ENCODE measurements at regions not wholly inside any gene's neighbourhood (a gene's known extent, or its start where the extent isn't known, plus 50 kb on each side); places are given as distances from the start of the nearest gene placed in this dataset.

GRCh38 chr5:85671223-85671970 lies 946.3 kb upstream of the COX7C start:
- Histone ChIP-seq H3K4me1 (ENCODE audit: control insufficient read depth in 4 of 4, insufficient read depth in 4 of 4, low read length in 3 of 4) (peaks cover 0 to 4% (median 1%) of the 10 kb centered on the region in 4 donors), H3K27me3 (ENCODE audit: control insufficient read depth in 4 of 4, insufficient read depth in 4 of 4, low read length in 3 of 4) (no peaks in the 10 kb centered on the region), H3K9me3 (ENCODE audit: control insufficient read depth in 4 of 4, low read length in 3 of 4) (no peaks in the 10 kb centered on the region), H3K27ac (ENCODE audit: low read depth in 1 of 2, low read length in 2 of 2) (no peak overlapping the region), H3K9ac (ENCODE audit: low read depth in 1 of 2, low read length in 2 of 2) (no peak overlapping the region), H3K36me3 (ENCODE audit: control insufficient read depth in 4 of 4, insufficient read depth in 3 of 4, low read depth in 1 of 4, low read length in 3 of 4) (no peaks in the 10 kb centered on the region), H3K4me3 (ENCODE audit: low read depth in 1 of 3, low read length in 3 of 3) (no peak overlapping the region)
- DNase-seq (ENCODE audit: low spot score), result no peak
- WGBS, result 83% methylated on average over 3 of the region's 3 CpGs
- TF ChIP-seq TAF1 (conservative IDR thresholded peaks at IDR 0.05) (no peak), NR2F2 (IDR thresholded peaks at IDR 0.05) (no peak), FOXA1 (IDR thresholded peaks at IDR 0.05) (no peak), RAD21 (IDR thresholded peaks at IDR 0.05) (no peak), HNF4G (IDR thresholded peaks at IDR 0.05) (no peak), EGR1 (IDR thresholded peaks at IDR 0.05; ENCODE audit: low read depth in 2 of 2) (no peak)

- WGBS, result 62% methylated on average over 2 of the region's 2 CpGs
- Histone ChIP-seq H3K9ac (ENCODE audit: low read depth in 1 of 2, low read length in 2 of 2) (no peak overlapping the region), H3K27ac (ENCODE audit: low read depth in 1 of 2, low read length in 2 of 2) (no peak overlapping the region), H3K9me3 (ENCODE audit: control insufficient read depth in 4 of 4, low read length in 3 of 4) (no peaks in the 10 kb centered on the region), H3K27me3 (ENCODE audit: control insufficient read depth in 4 of 4, insufficient read depth in 4 of 4, low read length in 3 of 4) (no peaks in the 10 kb centered on the region), H3K4me3 (ENCODE audit: low read depth in 1 of 3, low read length in 3 of 3) (no peak overlapping the region), H3K4me1 (ENCODE audit: control insufficient read depth in 4 of 4, insufficient read depth in 4 of 4, low read length in 3 of 4) (no peaks in the 10 kb centered on the region), H3K36me3 (ENCODE audit: control insufficient read depth in 4 of 4, insufficient read depth in 3 of 4, low read depth in 1 of 4, low read length in 3 of 4) (no peaks in the 10 kb centered on the region)
- no peak for TF ChIP-seq TAF1 (conservative IDR thresholded peaks at IDR 0.05)
- no peak for TF ChIP-seq REST (IDR thresholded peaks at IDR 0.05)
- no peak for TF ChIP-seq NR2F2 (IDR thresholded peaks at IDR 0.05)
- no peak for TF ChIP-seq FOXA1 (IDR thresholded peaks at IDR 0.05)
- no peak for TF ChIP-seq RXRA (IDR thresholded peaks at IDR 0.05)
- no peak for TF ChIP-seq HNF4A (conservative IDR thresholded peaks at IDR 0.05)
- TF ChIP-seq EGR1 (IDR thresholded peaks at IDR 0.05; ENCODE audit: low read depth in 2 of 2), result no peak
- TF ChIP-seq MAX (IDR thresholded peaks at IDR 0.05), result no peak
- no peak for TF ChIP-seq ZBTB33 (IDR thresholded peaks at IDR 0.05)
- no peak for TF ChIP-seq FOXA2 (IDR thresholded peaks at IDR 0.05)
- TF ChIP-seq CTCF (IDR thresholded peaks at IDR 0.05; ENCODE audit: low read depth, low read length, missing input control), result no peak
- no peak for TF ChIP-seq SP1 (IDR thresholded peaks at IDR 0.05)
- TF ChIP-seq JUND (IDR thresholded peaks at IDR 0.05), result no peak
- no peak for TF ChIP-seq GABPA (IDR thresholded peaks at IDR 0.05 in 1 of 2, conservative IDR thresholded peaks at IDR 0.05 in 1 of 2)
- TF ChIP-seq HNF4G (IDR thresholded peaks at IDR 0.05), result no peak
- no peak for TF ChIP-seq ATF3 (IDR thresholded peaks at IDR 0.05)
- TF ChIP-seq RAD21 (IDR thresholded peaks at IDR 0.05), result no peak
- DNase-seq (ENCODE audit: low spot score), result no peak
Observed at GRCh38 chr5:85681871-85682270, 935.9 kb upstream of the COX7C start.

Measured in liver (tissue), 8 donors.